Ishikawa (cell line): ENCODE measurements at regions not wholly inside any gene's neighbourhood (a gene's known extent, or its start where the extent isn't known, plus 50 kb on each side); places are given as distances from the start of the nearest gene placed in this dataset.

Experiments used
- CEBPB ChIP-seq: IDR thresholded peaks from 2 replicates; pipeline ENCODE4 v1.6.1; 2012
- CREB1 ChIP-seq: IDR thresholded peaks from 2 replicates; pipeline ENCODE4 v1.6.1; 2012; ENCODE audit warnings: low read depth
- EGR1 ChIP-seq: IDR thresholded peaks from 2 replicates; pipeline ENCODE4 v1.6.1; 2012
- EP300 ChIP-seq: IDR thresholded peaks from 2 replicates; pipeline ENCODE4 v1.6.1; 2012; ENCODE audit warnings: borderline replicate concordance
- FOXM1 ChIP-seq: IDR thresholded peaks from 2 replicates; pipeline ENCODE4 v1.6.1; 2012; ENCODE audit warnings: low read depth, borderline replicate concordance
- NFIC ChIP-seq: IDR thresholded peaks from 2 replicates; pipeline ENCODE4 v1.6.1; 2012
- RAD21 ChIP-seq: IDR thresholded peaks from 2 replicates; pipeline ENCODE4 v1.6.1; 2012; ENCODE audit warnings: low read depth
- TAF1 ChIP-seq: IDR thresholded peaks from 2 replicates; pipeline ENCODE4 v1.6.1; 2012; ENCODE audit warnings: low read depth, mild to moderate bottlenecking
- TCF12 ChIP-seq: IDR thresholded peaks from 2 replicates; pipeline ENCODE4 v1.6.1; 2012; ENCODE audit warnings: low read depth
- TEAD4 ChIP-seq: IDR thresholded peaks from 2 replicates; pipeline ENCODE4 v1.6.1; 2012
- YY1 ChIP-seq: IDR thresholded peaks from 2 replicates; pipeline ENCODE4 v1.6.1; 2012; ENCODE audit warnings: low read depth
- ZBTB7A ChIP-seq: IDR thresholded peaks from 2 replicates; pipeline ENCODE4 v1.6.1; 2012; ENCODE audit warnings: low read depth
- TF ChIP-seq, protein P1 (sequence below): IDR thresholded peaks from 2 replicates; pipeline ENCODE4 v1.6.1; 2012
- TF ChIP-seq, protein P2 (sequence below): IDR thresholded peaks from 2 replicates; pipeline ENCODE4 v1.6.1; 2012; ENCODE audit warnings: low read depth, mild to moderate bottlenecking
- TF ChIP-seq, protein P3 (sequence below): IDR thresholded peaks from 2 replicates; pipeline ENCODE4 v1.6.1; 2012

DNA sequence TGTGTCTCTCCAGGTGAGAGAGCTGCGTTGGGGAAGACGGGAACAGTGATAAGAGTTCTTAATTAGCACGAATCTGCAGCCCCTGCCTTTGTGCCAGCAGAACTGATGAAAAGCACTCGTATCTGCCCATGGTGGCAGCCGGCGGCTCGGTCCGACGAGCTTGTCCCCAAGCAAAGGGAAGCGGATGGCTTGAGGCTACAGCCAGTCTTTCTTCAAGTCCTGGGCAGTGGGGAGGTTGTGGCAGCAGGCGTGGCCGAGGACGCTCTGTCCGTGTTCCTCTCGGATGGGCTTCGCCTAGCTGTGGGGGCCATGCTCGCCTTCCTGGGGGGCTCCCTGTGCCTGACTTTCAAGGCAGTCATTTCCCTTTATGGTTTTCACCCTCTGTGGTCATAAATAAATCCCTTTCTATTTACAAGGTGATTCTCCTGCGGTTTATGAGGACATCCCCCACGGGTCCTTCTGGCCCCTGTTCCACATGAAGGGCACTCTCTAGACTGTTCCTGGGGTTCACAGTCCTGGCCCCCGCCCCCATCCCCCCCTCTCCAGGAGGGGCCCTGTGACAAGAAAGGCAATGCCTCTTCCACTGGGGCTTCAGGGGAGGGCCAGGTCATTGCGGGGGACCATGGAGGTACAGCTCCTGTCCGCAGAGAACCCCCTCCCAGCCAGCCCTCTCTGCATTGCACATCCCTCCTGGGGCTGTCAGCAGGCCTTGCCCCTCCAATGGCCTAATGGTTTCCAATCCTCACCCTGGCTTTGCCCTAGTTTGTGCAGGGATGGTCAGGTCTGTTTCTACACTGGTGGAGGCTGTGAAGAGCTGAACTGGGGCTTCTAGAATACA is 1212.3 kb downstream of the BRD1 start:
- TF ChIP-seq TCF12 (no peak), EP300 (no peak), FOXM1 (no peak), TAF1 (no peak), ZBTB7A (no peak)

DNA sequence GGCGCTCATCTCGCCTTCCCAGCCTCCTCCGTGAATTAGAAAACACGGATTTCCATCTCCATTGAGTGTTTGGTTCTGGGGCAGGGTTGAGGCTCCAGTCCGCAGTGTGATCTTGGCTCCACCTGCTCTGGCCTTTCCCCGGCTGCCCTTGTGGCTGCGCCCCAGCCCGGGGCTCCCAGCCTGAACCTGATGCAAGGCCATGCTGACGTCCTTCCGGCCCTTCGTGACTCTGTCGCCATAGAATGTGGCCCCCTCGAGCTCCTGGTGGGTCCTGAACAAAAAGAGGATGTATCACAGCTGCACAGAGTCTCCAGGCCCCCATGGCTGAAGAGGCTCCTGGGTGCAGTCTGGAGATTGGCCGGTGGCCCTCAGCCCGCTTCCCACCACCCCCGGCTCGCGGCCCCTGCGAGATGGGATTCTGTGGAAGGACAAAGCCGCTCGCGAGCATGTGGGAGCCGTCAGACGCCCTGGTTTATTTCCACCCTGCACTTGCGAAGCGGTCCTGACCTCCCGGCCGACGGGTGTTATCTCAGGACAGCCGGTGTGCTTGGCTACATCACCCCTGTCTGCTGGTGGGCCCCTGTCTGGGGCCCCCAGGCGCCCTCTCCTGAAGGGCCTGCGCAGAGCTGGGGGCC is 1214.0 kb downstream of the BRD1 start:
- no peak for TF ChIP-seq CREB1
- TF ChIP-seq, protein P1, sequence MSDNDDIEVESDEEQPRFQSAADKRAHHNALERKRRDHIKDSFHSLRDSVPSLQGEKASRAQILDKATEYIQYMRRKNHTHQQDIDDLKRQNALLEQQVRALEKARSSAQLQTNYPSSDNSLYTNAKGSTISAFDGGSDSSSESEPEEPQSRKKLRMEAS = no peak
- TF ChIP-seq TAF1 = no peak
- no peak for TF ChIP-seq EGR1
- TF ChIP-seq, protein P2, sequence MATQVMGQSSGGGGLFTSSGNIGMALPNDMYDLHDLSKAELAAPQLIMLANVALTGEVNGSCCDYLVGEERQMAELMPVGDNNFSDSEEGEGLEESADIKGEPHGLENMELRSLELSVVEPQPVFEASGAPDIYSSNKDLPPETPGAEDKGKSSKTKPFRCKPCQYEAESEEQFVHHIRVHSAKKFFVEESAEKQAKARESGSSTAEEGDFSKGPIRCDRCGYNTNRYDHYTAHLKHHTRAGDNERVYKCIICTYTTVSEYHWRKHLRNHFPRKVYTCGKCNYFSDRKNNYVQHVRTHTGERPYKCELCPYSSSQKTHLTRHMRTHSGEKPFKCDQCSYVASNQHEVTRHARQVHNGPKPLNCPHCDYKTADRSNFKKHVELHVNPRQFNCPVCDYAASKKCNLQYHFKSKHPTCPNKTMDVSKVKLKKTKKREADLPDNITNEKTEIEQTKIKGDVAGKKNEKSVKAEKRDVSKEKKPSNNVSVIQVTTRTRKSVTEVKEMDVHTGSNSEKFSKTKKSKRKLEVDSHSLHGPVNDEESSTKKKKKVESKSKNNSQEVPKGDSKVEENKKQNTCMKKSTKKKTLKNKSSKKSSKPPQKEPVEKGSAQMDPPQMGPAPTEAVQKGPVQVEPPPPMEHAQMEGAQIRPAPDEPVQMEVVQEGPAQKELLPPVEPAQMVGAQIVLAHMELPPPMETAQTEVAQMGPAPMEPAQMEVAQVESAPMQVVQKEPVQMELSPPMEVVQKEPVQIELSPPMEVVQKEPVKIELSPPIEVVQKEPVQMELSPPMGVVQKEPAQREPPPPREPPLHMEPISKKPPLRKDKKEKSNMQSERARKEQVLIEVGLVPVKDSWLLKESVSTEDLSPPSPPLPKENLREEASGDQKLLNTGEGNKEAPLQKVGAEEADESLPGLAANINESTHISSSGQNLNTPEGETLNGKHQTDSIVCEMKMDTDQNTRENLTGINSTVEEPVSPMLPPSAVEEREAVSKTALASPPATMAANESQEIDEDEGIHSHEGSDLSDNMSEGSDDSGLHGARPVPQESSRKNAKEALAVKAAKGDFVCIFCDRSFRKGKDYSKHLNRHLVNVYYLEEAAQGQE = no peak
- TF ChIP-seq ZBTB7A = no peak
- no peak for TF ChIP-seq TEAD4
- no peak for TF ChIP-seq YY1
- TF ChIP-seq CEBPB = no peak
- TF ChIP-seq RAD21 = no peak
- TF ChIP-seq, protein P3, sequence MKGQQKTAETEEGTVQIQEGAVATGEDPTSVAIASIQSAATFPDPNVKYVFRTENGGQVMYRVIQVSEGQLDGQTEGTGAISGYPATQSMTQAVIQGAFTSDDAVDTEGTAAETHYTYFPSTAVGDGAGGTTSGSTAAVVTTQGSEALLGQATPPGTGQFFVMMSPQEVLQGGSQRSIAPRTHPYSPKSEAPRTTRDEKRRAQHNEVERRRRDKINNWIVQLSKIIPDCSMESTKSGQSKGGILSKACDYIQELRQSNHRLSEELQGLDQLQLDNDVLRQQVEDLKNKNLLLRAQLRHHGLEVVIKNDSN = no peak
- TF ChIP-seq EP300 = no peak
- TF ChIP-seq FOXM1 = no peak
- no peak for TF ChIP-seq NFIC
- no peak for TF ChIP-seq TCF12

DNA sequence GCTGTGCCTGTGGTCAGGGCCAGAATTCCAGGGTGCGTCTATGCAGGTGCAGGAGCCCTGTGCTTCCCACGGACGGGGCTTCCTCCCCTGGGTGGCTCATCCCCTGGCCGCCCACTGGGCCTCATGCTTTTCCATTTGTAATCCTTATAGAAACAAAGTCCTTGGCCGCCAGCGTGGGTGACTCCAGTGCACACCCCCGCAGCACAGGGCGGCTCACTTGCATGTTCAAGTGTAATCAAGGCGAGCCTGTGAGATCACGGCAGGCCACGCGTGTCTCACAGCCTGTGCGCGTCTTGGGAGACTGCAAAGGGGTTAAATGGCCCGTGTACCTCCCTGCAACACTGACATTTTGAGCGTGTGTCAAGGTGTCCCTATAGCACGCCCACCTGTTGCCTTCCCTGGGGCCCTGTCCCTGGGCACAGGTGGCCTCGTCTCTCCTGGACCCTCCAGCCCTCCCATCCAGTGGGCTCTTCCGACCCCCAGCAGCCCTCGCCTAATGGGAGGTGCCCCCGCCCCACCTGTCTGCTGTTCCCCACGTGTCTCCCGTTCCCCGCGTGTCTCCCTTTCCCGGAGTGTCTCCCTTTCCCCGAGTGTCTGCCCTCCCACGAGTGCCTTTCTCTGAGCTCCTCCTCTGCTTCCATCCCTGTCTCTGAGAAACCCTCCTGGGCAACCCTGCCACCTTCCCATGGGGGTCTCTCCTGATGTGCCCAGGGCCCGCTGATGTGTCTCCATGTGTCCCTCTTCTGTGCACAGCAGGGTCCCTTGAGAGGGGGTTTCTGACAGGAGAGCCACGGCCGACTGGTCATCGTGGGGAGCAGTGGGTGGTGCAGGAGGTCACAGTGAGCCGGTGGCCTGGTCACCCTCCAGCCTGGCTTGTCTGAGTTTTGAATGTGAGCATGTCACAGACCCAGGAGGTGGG is 1215.3 kb downstream of the BRD1 start:
- TF ChIP-seq EGR1 = no peak
- TF ChIP-seq EP300 = no peak
- TF ChIP-seq TAF1 = no peak
- TF ChIP-seq RAD21 = no peak
- TF ChIP-seq CEBPB = no peak
- TF ChIP-seq ZBTB7A = no peak
- TF ChIP-seq, protein P2 = no peak
- no peak for TF ChIP-seq TEAD4
- TF ChIP-seq YY1 = no peak
- TF ChIP-seq, protein P3 = no peak
- TF ChIP-seq NFIC = no peak
- TF ChIP-seq TCF12 = no peak
- no peak for TF ChIP-seq CREB1
- no peak for TF ChIP-seq FOXM1

DNA sequence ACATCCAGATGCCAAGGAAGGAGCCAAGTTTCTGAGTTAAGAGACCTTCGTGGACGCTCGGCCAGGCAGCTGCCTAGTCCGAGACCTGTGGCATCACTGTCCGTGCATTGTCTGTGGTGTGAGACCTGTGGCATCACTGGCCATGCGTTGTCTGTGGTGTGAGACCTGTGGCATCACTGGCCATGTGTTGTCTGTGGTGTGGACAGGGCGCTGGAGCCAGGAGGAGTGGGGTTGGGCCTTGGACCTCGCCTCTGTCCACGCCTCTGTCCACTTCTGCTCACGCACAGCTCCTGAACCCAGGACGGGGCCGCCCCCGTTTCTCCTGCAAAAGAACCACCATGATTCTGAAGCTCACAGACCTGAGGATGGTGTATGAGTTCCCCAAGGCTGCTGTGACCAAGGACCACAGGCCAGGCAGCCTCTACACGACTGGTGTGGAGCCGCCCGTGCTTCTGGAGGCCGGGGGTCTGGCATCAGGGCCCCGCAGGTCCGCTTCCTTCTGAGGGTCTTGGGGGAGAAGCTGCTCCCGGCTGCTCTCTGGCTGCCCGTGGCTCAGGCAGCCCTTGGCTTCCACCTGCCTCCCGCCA is 1218.3 kb downstream of the BRD1 start:
- TF ChIP-seq TCF12 (no peak), NFIC (no peak), YY1 (no peak), EP300 (no peak), RAD21 (no peak), FOXM1 (no peak), EGR1 (no peak), TEAD4 (no peak), TAF1 (no peak), ZBTB7A (no peak), CREB1 (no peak), CEBPB (no peak)
- TF ChIP-seq, protein P3 = no peak
- TF ChIP-seq, protein P2 = no peak
- TF ChIP-seq, protein P1 = no peak
